K562 (cell line): ENCODE measurements at regions not wholly inside any gene's neighbourhood (a gene's known extent, or its start where the extent isn't known, plus 50 kb on each side); places are given as distances from the start of the nearest gene placed in this dataset.

Experiments
- ARID1B ChIP-seq: fragments of 450-650 bp; IDR thresholded peaks from 2 replicates; pipeline ENCODE4 v1.6.1; 2016; ENCODE audit warnings: antibody characterized with exemption, mild to moderate bottlenecking, inconsistent platforms
- CHD4 ChIP-seq: fragments of 200-600 bp; sonication (generic); IDR thresholded peaks from 3 replicates; pipeline ENCODE4 v1.6.1; 2012; ENCODE audit warnings: low read depth, mild to moderate bottlenecking, mixed read lengths, low read length, inconsistent platforms; ENCODE audit not compliant: insufficient read depth, insufficient replicate concordance, poor library complexity, severe bottlenecking
- NR3C1 ChIP-seq: sonication (generic); formaldehyde crosslinking; IDR thresholded peaks from 2 replicates; pipeline ENCODE4 v1.8.1; 2022; ENCODE audit warnings: missing genetic modification reagents
- RAD21 ChIP-seq, 2 experiments: fragments of 250-450 bp in 1 of 2; fragments of 450-650 bp in 1 of 2; sonication (Bioruptor Pico) in 1 of 2; formaldehyde crosslinking in 1 of 2; IDR thresholded peaks in 1 of 2; conservative IDR thresholded peaks in 1 of 2; 2 replicates each; pipeline versions ENCODE4 v1.4.0 to v1.8.0; 2020 to 2022; ENCODE audit warnings: mild to moderate bottlenecking in 2 of 2, moderate library complexity in 1 of 2
- TAF7 ChIP-seq: fragments of 450-650 bp; IDR thresholded peaks from 2 replicates; pipeline ENCODE4 v1.6.1; 2016; ENCODE audit warnings: missing genetic modification characterization, missing compliant biosample characterization
- ZNF436 ChIP-seq: fragments of 250-450, 450-650 bp; sonication (Bioruptor Pico); formaldehyde crosslinking; IDR thresholded peaks from 2 replicates; pipeline ENCODE4 v1.7.0; 2020; ENCODE audit warnings: mild to moderate bottlenecking
- TF ChIP-seq, protein P1 (sequence below), 2 experiments: fragments of 450-650 bp in 1 of 2; IDR thresholded peaks; 2 replicates each; pipeline ENCODE4 v1.6.1; 2011 to 2017; ENCODE audit warnings: low read depth in 2 of 2, antibody characterized with exemption in 1 of 2, borderline replicate concordance in 1 of 2, low read length in 1 of 2, mild to moderate bottlenecking in 1 of 2, mixed read lengths in 1 of 2; ENCODE audit not compliant: control insufficient read depth in 1 of 2

DNA sequence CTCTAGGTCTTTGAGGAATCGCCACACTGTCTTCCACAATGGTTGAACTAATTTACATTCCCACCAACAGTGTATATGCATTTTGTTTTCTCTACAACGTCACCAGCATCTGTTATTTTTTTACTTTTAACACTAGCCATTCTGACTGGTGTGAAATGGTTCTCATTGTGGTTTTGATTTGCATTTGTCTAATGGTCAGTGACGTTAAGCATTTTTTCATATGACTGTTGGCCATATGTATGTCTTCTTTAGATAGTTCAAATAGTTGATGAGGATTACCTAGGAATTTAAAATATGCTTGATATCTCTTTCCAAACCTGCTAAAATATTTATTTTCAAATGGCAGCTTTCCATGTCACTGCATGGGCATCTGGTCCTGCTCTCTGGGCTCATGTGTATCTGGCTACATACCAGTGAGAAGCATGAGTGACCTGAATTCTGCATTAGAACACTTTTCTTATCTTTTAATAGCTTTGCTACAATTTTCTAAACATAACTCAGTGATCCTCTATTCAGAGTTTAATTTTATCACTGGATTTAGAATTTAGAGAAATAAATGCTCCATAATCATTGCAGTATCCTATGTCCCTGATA, 95.8 kb upstream of the ADAMTS16 start (continued):
- TF ChIP-seq, protein P1, sequence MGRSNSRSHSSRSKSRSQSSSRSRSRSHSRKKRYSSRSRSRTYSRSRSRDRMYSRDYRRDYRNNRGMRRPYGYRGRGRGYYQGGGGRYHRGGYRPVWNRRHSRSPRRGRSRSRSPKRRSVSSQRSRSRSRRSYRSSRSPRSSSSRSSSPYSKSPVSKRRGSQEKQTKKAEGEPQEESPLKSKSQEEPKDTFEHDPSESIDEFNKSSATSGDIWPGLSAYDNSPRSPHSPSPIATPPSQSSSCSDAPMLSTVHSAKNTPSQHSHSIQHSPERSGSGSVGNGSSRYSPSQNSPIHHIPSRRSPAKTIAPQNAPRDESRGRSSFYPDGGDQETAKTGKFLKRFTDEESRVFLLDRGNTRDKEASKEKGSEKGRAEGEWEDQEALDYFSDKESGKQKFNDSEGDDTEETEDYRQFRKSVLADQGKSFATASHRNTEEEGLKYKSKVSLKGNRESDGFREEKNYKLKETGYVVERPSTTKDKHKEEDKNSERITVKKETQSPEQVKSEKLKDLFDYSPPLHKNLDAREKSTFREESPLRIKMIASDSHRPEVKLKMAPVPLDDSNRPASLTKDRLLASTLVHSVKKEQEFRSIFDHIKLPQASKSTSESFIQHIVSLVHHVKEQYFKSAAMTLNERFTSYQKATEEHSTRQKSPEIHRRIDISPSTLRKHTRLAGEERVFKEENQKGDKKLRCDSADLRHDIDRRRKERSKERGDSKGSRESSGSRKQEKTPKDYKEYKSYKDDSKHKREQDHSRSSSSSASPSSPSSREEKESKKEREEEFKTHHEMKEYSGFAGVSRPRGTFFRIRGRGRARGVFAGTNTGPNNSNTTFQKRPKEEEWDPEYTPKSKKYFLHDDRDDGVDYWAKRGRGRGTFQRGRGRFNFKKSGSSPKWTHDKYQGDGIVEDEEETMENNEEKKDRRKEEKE (IDR thresholded peaks at IDR 0.05; ENCODE audit: borderline replicate concordance in 1 of 2, control insufficient read depth in 1 of 2, low read depth in 2 of 2, low read length in 1 of 2): no peak
- TF ChIP-seq RAD21 (CRISPR knock-in tag; conservative IDR thresholded peaks at IDR 0.05 in 1 of 2, IDR thresholded peaks at IDR 0.05 in 1 of 2) (no peak), NR3C1 (CRISPR knock-in tag) (no peak), ARID1B (no peak), CHD4 (no peak), TAF7 (tag) (no peak), ZNF436 (no peak)
